Ovary (tissue), 3 donors: ENCODE measurements at regions not wholly inside any gene's neighbourhood (a gene's known extent, or its start where the extent isn't known, plus 50 kb on each side); places are given as distances from the start of the nearest gene placed in this dataset.

Experiments used
- POLR2A ChIP-seq: fragments of 450-650 bp; IDR thresholded peaks from one replicate; pipeline ENCODE4 v1.6.1; 2017; ENCODE audit warnings: antibody characterized with exemption, mild to moderate bottlenecking, moderate library complexity
- TF ChIP-seq, protein P1 (sequence below), 3 donors: fragments of 450-650 bp in 2 of 3; fragments of 200-600 bp in 1 of 3; IDR thresholded peaks; one replicate each; pipeline versions ENCODE4 v1.5.1 to v1.8.0; 2016 to 2022; ENCODE audit warnings: antibody characterized with exemption in 3 of 3, mild to moderate bottlenecking in 1 of 3
- donor health status: DM: no; HTN: no; CAD: no.

DNA sequence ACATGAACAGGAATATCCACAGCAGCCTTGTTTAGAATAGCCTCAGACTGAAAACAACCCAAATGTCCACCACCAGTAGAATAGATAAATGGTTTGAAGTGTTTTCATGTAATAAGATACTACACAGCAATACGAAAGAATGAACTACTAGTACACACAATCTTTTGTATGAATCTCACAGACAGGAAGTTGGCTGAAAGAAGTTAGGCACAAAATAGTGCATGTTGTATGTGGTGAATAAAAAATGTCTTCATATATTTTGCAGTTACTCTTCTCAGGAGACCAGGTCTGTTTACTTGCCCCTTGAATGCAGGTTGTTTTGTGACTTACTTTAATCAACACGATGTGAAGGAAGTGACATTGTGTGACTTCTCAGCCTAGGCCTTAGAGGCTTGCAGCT is 75.9 kb upstream of the LEF1 start:
- TF ChIP-seq POLR2A: no peak
- TF ChIP-seq, protein P1, sequence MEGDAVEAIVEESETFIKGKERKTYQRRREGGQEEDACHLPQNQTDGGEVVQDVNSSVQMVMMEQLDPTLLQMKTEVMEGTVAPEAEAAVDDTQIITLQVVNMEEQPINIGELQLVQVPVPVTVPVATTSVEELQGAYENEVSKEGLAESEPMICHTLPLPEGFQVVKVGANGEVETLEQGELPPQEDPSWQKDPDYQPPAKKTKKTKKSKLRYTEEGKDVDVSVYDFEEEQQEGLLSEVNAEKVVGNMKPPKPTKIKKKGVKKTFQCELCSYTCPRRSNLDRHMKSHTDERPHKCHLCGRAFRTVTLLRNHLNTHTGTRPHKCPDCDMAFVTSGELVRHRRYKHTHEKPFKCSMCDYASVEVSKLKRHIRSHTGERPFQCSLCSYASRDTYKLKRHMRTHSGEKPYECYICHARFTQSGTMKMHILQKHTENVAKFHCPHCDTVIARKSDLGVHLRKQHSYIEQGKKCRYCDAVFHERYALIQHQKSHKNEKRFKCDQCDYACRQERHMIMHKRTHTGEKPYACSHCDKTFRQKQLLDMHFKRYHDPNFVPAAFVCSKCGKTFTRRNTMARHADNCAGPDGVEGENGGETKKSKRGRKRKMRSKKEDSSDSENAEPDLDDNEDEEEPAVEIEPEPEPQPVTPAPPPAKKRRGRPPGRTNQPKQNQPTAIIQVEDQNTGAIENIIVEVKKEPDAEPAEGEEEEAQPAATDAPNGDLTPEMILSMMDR (IDR thresholded peaks at IDR 0.05): no peak
